SKM-1 treated with dmso at 0.1 percent for 144 hours (cell line): ENCODE measurements at regions not wholly inside any gene's neighbourhood (a gene's known extent, or its start where the extent isn't known, plus 50 kb on each side); places are given as distances from the start of the nearest gene placed in this dataset.

Experiments
- DNase-seq: peaks from one replicate; lab custom pipeline; 2025; ENCODE audit not compliant: unreplicated experiment; lab: John Stamatoyannopoulos, UW

- no peak for DNase-seq
These were observed 213.1 kb upstream of the BOD1L1 start for GRCh38 chr4:13840502-13841190.

- no peak for DNase-seq
These were observed 217.2 kb upstream of the BOD1L1 start for GRCh38 chr4:13844740-13845139.

GRCh38 chr4:13849778-13850177 is 222.3 kb upstream of the BOD1L1 start:
- DNase-seq: no peak

GRCh38 chr4:13851085-13851940 is 223.8 kb upstream of the BOD1L1 start:
- no peak for DNase-seq

GRCh38 chr4:13852411-13852810 is 224.9 kb upstream of the BOD1L1 start:
- no peak for DNase-seq

- no peak for DNase-seq
These were observed 228.9 kb upstream of the BOD1L1 start for GRCh38 chr4:13856387-13856786.

GRCh38 chr4:13857397-13857796 is 229.9 kb upstream of the BOD1L1 start:
- no peak for DNase-seq

- no peak for DNase-seq
These were observed 230.3 kb upstream of the BOD1L1 start for GRCh38 chr4:13857800-13858199.

GRCh38 chr4:13859423-13859822 is 231.9 kb upstream of the BOD1L1 start:
- DNase-seq: no peak

GRCh38 chr4:13860126-13860525 is 232.6 kb upstream of the BOD1L1 start:
- no peak for DNase-seq

- no peak for DNase-seq
These were observed 238.5 kb upstream of the BOD1L1 start for GRCh38 chr4:13865871-13866669.

- no peak for DNase-seq
These were observed 239.4 kb upstream of the BOD1L1 start for GRCh38 chr4:13866881-13867280.

- DNase-seq: no peak
These were observed 244.6 kb upstream of the BOD1L1 start for GRCh38 chr4:13872155-13872554.

- DNase-seq: no peak
These were observed 245.4 kb upstream of the BOD1L1 start for GRCh38 chr4:13872955-13873354.

- no peak for DNase-seq
These were observed 247.7 kb upstream of the BOD1L1 start for GRCh38 chr4:13875181-13875580.

GRCh38 chr4:13876131-13876530 is 248.6 kb upstream of the BOD1L1 start:
- no peak for DNase-seq

- no peak for DNase-seq
These were observed 249.4 kb upstream of the BOD1L1 start for GRCh38 chr4:13876940-13877339.

- no peak for DNase-seq
These were observed 250.1 kb upstream of the BOD1L1 start for GRCh38 chr4:13877626-13878025.

- no peak for DNase-seq
These were observed 254.4 kb upstream of the BOD1L1 start for GRCh38 chr4:13881892-13882291.

GRCh38 chr4:13887010-13887409 is 259.5 kb upstream of the BOD1L1 start:
- DNase-seq: no peak

- no peak for DNase-seq
These were observed 260.6 kb upstream of the BOD1L1 start for GRCh38 chr4:13888112-13888511.

GRCh38 chr4:13891544-13891939 is 264.0 kb upstream of the BOD1L1 start:
- DNase-seq: no peak
